GM10266 (cell line): ENCODE measurements at regions not wholly inside any gene's neighbourhood (a gene's known extent, or its start where the extent isn't known, plus 50 kb on each side); places are given as distances from the start of the nearest gene placed in this dataset.

ENCODE experiments used
- DNase-seq: peaks from one replicate; pipeline ENCODE4 v3.0.0; 2012; ENCODE audit errors: extremely low spot score
- TF ChIP-seq, protein P1 (sequence below): IDR thresholded peaks from 2 replicates; pipeline ENCODE4 v1.5.1; 2012; ENCODE audit warnings: mild to moderate bottlenecking, low read depth; ENCODE audit not compliant: control insufficient read depth, insufficient read depth; ENCODE audit errors: missing control alignments

DNA sequence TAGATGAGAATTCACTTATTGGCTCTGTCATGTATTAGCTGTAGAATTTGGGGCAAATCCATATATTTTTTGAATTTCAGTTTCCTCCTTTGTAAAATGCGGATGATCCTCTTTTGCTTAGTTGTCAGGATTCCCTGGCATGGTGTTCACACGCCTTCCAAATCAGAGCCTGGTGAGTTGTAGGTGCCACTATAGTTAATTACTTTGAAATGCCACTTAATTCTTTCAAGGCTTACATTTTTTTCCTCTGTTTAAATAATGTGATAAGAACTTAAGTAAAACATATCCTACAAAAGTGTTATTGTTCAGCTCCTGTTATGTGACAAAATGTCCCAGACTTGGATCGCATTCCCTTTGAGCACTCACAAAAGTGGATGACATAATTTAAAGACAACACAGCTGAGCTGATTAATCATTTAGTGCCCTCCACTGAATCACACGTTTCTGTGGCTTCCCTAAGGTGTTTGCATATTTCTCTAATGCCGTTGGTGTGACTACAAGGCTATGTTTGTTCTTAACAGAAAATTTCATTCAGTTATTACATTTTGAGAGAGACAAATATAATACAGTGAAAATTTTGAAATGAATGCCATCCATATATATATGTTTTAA, 471.2 kb upstream of the CHST9 start:
- TF ChIP-seq, protein P1, sequence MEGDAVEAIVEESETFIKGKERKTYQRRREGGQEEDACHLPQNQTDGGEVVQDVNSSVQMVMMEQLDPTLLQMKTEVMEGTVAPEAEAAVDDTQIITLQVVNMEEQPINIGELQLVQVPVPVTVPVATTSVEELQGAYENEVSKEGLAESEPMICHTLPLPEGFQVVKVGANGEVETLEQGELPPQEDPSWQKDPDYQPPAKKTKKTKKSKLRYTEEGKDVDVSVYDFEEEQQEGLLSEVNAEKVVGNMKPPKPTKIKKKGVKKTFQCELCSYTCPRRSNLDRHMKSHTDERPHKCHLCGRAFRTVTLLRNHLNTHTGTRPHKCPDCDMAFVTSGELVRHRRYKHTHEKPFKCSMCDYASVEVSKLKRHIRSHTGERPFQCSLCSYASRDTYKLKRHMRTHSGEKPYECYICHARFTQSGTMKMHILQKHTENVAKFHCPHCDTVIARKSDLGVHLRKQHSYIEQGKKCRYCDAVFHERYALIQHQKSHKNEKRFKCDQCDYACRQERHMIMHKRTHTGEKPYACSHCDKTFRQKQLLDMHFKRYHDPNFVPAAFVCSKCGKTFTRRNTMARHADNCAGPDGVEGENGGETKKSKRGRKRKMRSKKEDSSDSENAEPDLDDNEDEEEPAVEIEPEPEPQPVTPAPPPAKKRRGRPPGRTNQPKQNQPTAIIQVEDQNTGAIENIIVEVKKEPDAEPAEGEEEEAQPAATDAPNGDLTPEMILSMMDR, result no peak
- DNase-seq, result no peak

- no peak for DNase-seq
- TF ChIP-seq, protein P1, result no peak
These were observed 468.1 kb upstream of the CHST9 start for GRCh38 chr18:27653247-27653646.

DNA sequence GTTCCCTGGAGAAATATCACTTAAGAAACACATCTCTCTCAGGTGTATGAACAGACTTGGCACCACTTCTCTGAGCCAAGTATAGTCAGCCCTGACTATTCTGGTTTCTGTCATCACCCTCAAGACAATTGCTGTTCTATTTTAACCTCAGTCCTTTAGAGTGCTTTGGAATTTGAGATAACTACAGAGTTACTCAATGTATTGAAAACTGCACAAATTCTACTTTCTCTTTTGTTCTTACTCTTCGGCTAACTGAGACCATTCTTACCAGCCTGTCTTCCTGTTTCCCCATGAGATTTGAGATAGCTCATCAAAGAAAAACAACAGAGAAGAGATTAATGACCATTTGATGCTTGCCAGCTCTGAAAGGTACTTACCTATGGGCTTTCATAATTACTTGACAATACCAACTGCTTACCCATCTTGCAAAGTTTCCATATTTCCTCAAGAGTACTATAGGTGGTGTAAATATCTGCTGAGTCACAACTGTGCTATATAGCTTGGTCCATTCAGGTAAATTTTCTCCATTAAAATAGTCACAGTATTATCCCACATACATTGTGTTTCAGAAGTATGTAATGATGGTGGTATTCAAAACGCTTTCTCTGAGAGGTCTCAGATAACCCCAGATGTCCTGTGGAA, 467.5 kb upstream of the CHST9 start:
- TF ChIP-seq, protein P1, result no peak
- DNase-seq, result no peak

DNA sequence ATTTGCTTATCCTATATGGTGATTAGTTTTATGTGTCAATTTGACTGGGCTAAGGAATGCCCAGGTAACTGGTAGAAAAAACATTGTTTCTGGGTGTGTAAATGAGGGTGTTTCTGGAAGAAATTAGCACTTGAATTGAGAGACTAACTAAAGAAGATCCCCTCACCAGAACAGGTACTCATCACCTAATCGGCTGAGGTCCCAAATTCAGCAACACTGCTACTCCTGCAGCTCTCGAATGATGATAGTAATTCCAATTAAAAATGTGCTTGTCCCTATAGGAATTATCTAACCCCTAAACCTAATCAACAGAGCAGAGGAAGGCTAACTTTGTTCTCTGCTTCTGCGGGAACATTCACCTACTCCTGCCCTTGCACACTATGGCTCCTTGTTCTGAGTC, 464.5 kb upstream of the CHST9 start:
- DNase-seq, result no peak
- TF ChIP-seq, protein P1, result no peak

DNA sequence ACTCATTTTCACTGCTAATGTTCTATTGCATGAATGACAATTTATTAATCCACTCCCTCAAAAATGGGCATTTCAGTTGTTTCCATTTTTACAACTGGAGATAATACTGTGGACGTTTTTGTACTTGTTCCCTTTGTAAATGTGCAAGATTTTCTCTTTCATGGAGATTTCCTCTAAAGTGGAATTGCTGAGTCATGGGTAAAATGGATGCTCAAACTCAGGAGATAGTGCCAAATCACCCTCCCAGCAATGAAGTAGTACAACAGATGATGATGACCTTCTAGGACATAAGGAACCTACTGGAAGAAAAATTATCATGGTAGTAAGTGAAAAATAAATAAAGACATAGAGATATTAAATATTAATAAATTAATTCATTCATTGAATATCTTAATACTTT, 460.8 kb upstream of the CHST9 start:
- DNase-seq, result no peak
- TF ChIP-seq, protein P1, result no peak

DNA sequence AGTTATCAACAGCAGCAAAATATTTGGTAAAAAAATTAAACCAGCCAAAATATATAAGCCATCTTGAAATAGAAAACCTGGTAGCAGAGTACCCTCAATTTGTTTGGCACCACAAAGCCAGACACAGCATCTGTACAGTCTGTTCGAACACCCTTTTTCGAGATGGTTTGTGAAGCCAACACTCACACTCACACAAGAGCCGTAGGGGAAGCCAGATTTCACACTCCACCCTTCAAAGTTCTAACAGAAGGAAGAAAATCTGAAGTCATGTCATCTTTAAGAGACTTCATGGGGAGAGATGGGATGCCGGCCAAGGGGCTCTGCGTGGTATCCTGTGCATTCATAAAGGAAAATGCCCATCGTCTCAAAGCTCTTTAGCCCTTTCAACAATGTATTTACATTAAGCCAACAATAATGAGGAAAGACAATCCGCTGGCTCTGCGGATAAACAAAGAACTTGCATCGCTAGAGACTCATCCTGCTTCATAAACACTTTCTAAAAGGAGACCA, 451.5 kb upstream of the CHST9 start:
- TF ChIP-seq, protein P1, result no peak
- DNase-seq, result no peak

GRCh38 chr18:27632706-27633105, 447.6 kb upstream of the CHST9 start:
- TF ChIP-seq, protein P1, result no peak
- DNase-seq, result no peak
